OCI-LY1 (cell line): ENCODE measurements at regions not wholly inside any gene's neighbourhood (a gene's known extent, or its start where the extent isn't known, plus 50 kb on each side); places are given as distances from the start of the nearest gene placed in this dataset.

Experiments used
- H2AFZ ChIP-seq: fragments of 200-600 bp; sonication (generic), shearing (Covaris generic); 2 replicates; pipeline ENCODE4 v1.6.0; 2014; ENCODE audit warnings: antibody characterized with exemption, mild to moderate bottlenecking, low read length
- H3F3A ChIP-seq: fragments of 200-600 bp; sonication (generic), shearing (Covaris generic); 2 replicates; pipeline ENCODE4 v1.6.0; 2014; ENCODE audit warnings: mild to moderate bottlenecking, antibody characterized with exemption, low read length, moderate library complexity; ENCODE audit not compliant: insufficient read depth
- H3K27ac ChIP-seq: fragments of 200-600 bp; sonication (generic); 2 replicates; pipeline ENCODE4 v1.5.1; 2014; ENCODE audit warnings: low read length, mixed run types, mild to moderate bottlenecking, low read depth; ENCODE audit not compliant: poor library complexity, severe bottlenecking
- H3K27me3 ChIP-seq: fragments of 200-600 bp; sonication (generic); 2 replicates; pipeline ENCODE4 v1.6.0; 2014; ENCODE audit warnings: antibody characterized with exemption, mild to moderate bottlenecking, low read length, moderate library complexity; ENCODE audit not compliant: insufficient read depth
- H3K36me3 ChIP-seq: fragments of 200-600 bp; sonication (generic); 2 replicates; pipeline ENCODE4 v1.6.1; 2014; ENCODE audit warnings: mild to moderate bottlenecking, antibody characterized with exemption, low read length, moderate library complexity, mixed read lengths; ENCODE audit not compliant: insufficient read depth
- H3K4me1 ChIP-seq: fragments of 200-600 bp; sonication (generic); 2 replicates; pipeline ENCODE4 v1.5.1; 2014; ENCODE audit warnings: mild to moderate bottlenecking, low read length, moderate library complexity; ENCODE audit not compliant: insufficient read depth, severe bottlenecking
- H3K4me2 ChIP-seq: fragments of 200-600 bp; sonication (generic), shearing (Covaris generic); 2 replicates; pipeline ENCODE4 v1.6.1; 2014; ENCODE audit warnings: low read length
- H3K4me3 ChIP-seq: fragments of 200-600 bp; sonication (generic); 2 replicates; pipeline ENCODE4 v1.5.1; 2014; ENCODE audit warnings: low read length, low read depth, mild to moderate bottlenecking, mixed read lengths; ENCODE audit not compliant: poor library complexity, severe bottlenecking
- H3K79me2 ChIP-seq: fragments of 200-600 bp; shearing (Covaris generic); 2 replicates; pipeline ENCODE4 v1.6.1; 2016; ENCODE audit warnings: mixed run types, low read length, mixed read lengths; ENCODE audit not compliant: insufficient read depth
- H3K9ac ChIP-seq: fragments of 200-600 bp; sonication (generic), shearing (Covaris generic); 2 replicates; pipeline ENCODE4 v1.6.1; 2014; ENCODE audit warnings: mild to moderate bottlenecking, low read length, mixed read lengths
- H3K9me2 ChIP-seq: fragments of 200-600 bp; sonication (generic), shearing (Covaris generic); 2 replicates; pipeline ENCODE4 v1.6.1; 2014; ENCODE audit warnings: low read depth, mild to moderate bottlenecking, low read length, mixed read lengths
- H3K9me3 ChIP-seq: fragments of 200-600 bp; shearing (Covaris generic); 2 replicates; pipeline ENCODE4 v1.6.1; 2014; ENCODE audit warnings: low read length, mixed read lengths
- H4K20me1 ChIP-seq: fragments of 200-600 bp; sonication (generic), shearing (Covaris generic); 2 replicates; pipeline ENCODE4 v1.6.0; 2016; ENCODE audit warnings: mild to moderate bottlenecking, low read length; ENCODE audit not compliant: insufficient read depth
- CTCF ChIP-seq: fragments of 200-600 bp; sonication (generic), shearing (Covaris generic); IDR thresholded peaks from 2 replicates; pipeline ENCODE4 v1.5.1; 2017; ENCODE audit warnings: mild to moderate bottlenecking, antibody characterized with exemption, low read length, moderate library complexity, mixed read lengths
- EZH2 ChIP-seq: fragments of 200-600 bp; sonication (generic), shearing (Covaris generic); IDR thresholded peaks from 2 replicates; pipeline ENCODE4 v1.8.0; 2017; ENCODE audit warnings: borderline replicate concordance, mixed run types, mild to moderate bottlenecking, antibody characterized with exemption, low read length, moderate library complexity, mixed read lengths

- H3K4me1 ChIP-seq = no peaks in the 10 kb centered on the region
- H3K9ac ChIP-seq = no peak overlapping the region
- H3K27ac ChIP-seq = no peak overlapping the region
- H3K4me2 ChIP-seq = no peak overlapping the region
- no peaks in the 10 kb centered on the region for H3K9me2 ChIP-seq
- no peaks in the 10 kb centered on the region for H3K36me3 ChIP-seq
- H2AFZ ChIP-seq = no peak overlapping the region
- H3K4me3 ChIP-seq = no peak overlapping the region
- TF ChIP-seq CTCF = no peak
- no peak for TF ChIP-seq EZH2
- no peaks in the 10 kb centered on the region for H4K20me1 ChIP-seq
- no peaks in the 10 kb centered on the region for H3K27me3 ChIP-seq
- no peaks in the 10 kb centered on the region for H3K79me2 ChIP-seq
- H3F3A ChIP-seq = no peaks in the 10 kb centered on the region
- H3K9me3 ChIP-seq = no peaks in the 10 kb centered on the region
Observed at GRCh38 chr15:96411056-96412031, 80.8 kb downstream of the NR2F2 start.

GRCh38 chr15:96412045-96412905 is 81.8 kb downstream of the NR2F2 start:
- H3K36me3 ChIP-seq = no peaks in the 10 kb centered on the region
- TF ChIP-seq EZH2 (no peak), CTCF (no peak)
- no peak overlapping the region for H3K9ac ChIP-seq
- no peaks in the 10 kb centered on the region for H3K4me1 ChIP-seq
- no peak overlapping the region for H3K4me3 ChIP-seq
- H3K27me3 ChIP-seq = no peaks in the 10 kb centered on the region
- no peaks in the 10 kb centered on the region for H3F3A ChIP-seq
- H3K9me3 ChIP-seq = no peaks in the 10 kb centered on the region
- no peaks in the 10 kb centered on the region for H3K79me2 ChIP-seq
- H4K20me1 ChIP-seq = no peaks in the 10 kb centered on the region
- H3K4me2 ChIP-seq = no peak overlapping the region
- H3K9me2 ChIP-seq = no peaks in the 10 kb centered on the region
- H2AFZ ChIP-seq = no peak overlapping the region
- H3K27ac ChIP-seq = no peak overlapping the region

- no peak for TF ChIP-seq EZH2
- TF ChIP-seq CTCF = no peak
- no peaks in the 10 kb centered on the region for H4K20me1 ChIP-seq
- no peaks in the 10 kb centered on the region for H3K4me1 ChIP-seq
- H3K36me3 ChIP-seq = no peaks in the 10 kb centered on the region
- H3K9ac ChIP-seq = no peak overlapping the region
- no peak overlapping the region for H3K4me3 ChIP-seq
- no peak overlapping the region for H3K27ac ChIP-seq
- no peak overlapping the region for H3K4me2 ChIP-seq
- H2AFZ ChIP-seq = no peak overlapping the region
- no peaks in the 10 kb centered on the region for H3K9me3 ChIP-seq
- no peaks in the 10 kb centered on the region for H3K9me2 ChIP-seq
- H3K79me2 ChIP-seq = no peaks in the 10 kb centered on the region
- H3F3A ChIP-seq = no peaks in the 10 kb centered on the region
- H3K27me3 ChIP-seq = no peaks in the 10 kb centered on the region
Observed at GRCh38 chr15:96412906-96413231, 82.4 kb downstream of the NR2F2 start.
